ENCODE measurements at regions not wholly inside any gene's neighbourhood (a gene's known extent, or its start where the extent isn't known, plus 50 kb on each side); places are given as distances from the start of the nearest gene placed in this dataset.

- intact Hi-C loops (cut with DNase I), result no loop called here
- DNase-seq, result no peak
- Histone ChIP-seq H3K4me1 (no peaks in the 10 kb centered on the region), H3K27ac (no peak overlapping the region), H3K36me3 (no peaks in the 10 kb centered on the region), H3K4me3 (replicated peaks in 1 of 3) (no peak overlapping the region), H3K9me3 (no peaks in the 10 kb centered on the region), H3K27me3 (no peaks in the 10 kb centered on the region)
- WGBS, 2 donors, result 65 to 66% methylated on average over 7 of the region's 7 CpGs
- TF ChIP-seq POLR2A (IDR thresholded peaks at IDR 0.05) (no peak), CTCF (IDR thresholded peaks at IDR 0.05) (no peak)
Observed at GRCh38 chr2:228956701-228957474, 314.2 kb downstream of the PID1 start.

DNA sequence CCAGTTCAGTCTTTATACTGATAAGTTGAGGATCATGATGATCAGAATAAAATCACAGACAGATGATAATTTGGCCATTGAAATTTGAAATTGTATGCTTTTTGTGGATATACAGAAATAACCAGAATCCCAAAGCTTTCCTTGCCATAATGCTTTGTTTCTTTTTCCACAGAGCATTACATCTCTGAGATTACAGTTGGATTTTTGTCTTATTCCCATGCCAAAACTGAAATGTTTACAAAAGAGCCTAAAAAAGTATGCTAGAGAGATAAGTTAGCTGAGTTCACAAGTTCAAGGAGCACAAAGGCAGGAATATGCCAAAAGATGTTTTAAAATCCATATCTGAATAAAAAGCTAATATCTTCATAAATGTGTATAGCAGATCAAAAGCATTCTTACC is 321.3 kb downstream of the PID1 start:
- H3K4me3 ChIP-seq (replicated peaks in 1 of 3), result no peak overlapping the region
- H3K27ac ChIP-seq, result no peak overlapping the region
- H3K9me3 ChIP-seq, result no peaks in the 10 kb centered on the region
- DNase-seq, result no peak
- intact Hi-C loops (cut with DNase I), result no loop called here
- no peaks in the 10 kb centered on the region for H3K36me3 ChIP-seq
- no peaks in the 10 kb centered on the region for H3K27me3 ChIP-seq
- no peaks in the 10 kb centered on the region for H3K4me1 ChIP-seq
- TF ChIP-seq CTCF (IDR thresholded peaks at IDR 0.05) (no peak), POLR2A (IDR thresholded peaks at IDR 0.05) (no peak)

GRCh38 chr2:228945710-228946109 is 325.4 kb downstream of the PID1 start:
- no peak for DNase-seq
- intact Hi-C loops (cut with DNase I), result no loop called here

DNA sequence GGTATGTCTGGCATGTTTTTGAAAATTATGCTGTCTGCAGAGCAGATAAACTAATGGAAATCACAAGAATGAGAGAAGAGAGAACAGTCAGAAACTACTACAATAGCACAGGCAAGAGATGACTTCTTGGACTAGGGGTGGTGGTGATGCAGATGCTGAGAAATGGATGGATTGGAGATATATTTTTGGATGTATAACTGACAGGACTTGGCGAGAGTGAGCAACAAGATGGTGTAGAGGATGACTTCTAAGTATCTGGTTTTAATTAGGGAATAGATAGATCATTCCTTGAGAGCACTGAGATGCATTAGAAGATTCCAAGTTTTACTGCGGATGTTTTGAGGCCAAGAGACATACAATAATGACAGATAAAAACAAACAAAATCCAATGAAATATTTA is 328.2 kb downstream of the PID1 start:
- Histone ChIP-seq H3K9me3 (no peaks in the 10 kb centered on the region), H3K27ac (no peak overlapping the region), H3K4me1 (no peaks in the 10 kb centered on the region), H3K4me3 (replicated peaks in 1 of 3) (no peak overlapping the region), H3K27me3 (no peaks in the 10 kb centered on the region), H3K36me3 (no peaks in the 10 kb centered on the region)
- WGBS, 2 donors, result 85 to 88% methylated on average over 2 of the region's 2 CpGs
- TF ChIP-seq CTCF (IDR thresholded peaks at IDR 0.05) (no peak), POLR2A (IDR thresholded peaks at IDR 0.05) (no peak)
- intact Hi-C loops (cut with DNase I), result no loop called here
- no peak for DNase-seq

More at GRCh38 chr2:228945710-228946109, 325.4 kb downstream of the PID1 start:
- H3K27ac ChIP-seq, result no peak overlapping the region
- no peaks in the 10 kb centered on the region for H3K36me3 ChIP-seq
- TF ChIP-seq POLR2A (IDR thresholded peaks at IDR 0.05) (no peak), CTCF (IDR thresholded peaks at IDR 0.05) (no peak)
- WGBS, 2 donors, result 42 to 58% methylated on average over 1 of the region's 1 CpG
- H3K9me3 ChIP-seq, result no peaks in the 10 kb centered on the region
- H3K4me3 ChIP-seq (replicated peaks in 1 of 3), result no peak overlapping the region
- H3K27me3 ChIP-seq, result no peaks in the 10 kb centered on the region
- no peaks in the 10 kb centered on the region for H3K4me1 ChIP-seq

GRCh38 chr2:228938629-228939028 is 332.5 kb downstream of the PID1 start:
- TF ChIP-seq POLR2A (IDR thresholded peaks at IDR 0.05), result no peak
- no peak for TF ChIP-seq CTCF (IDR thresholded peaks at IDR 0.05)
- no peak for DNase-seq
- Histone ChIP-seq H3K4me1 (no peaks in the 10 kb centered on the region), H3K9me3 (no peaks in the 10 kb centered on the region), H3K27me3 (no peaks in the 10 kb centered on the region), H3K27ac (no peak overlapping the region), H3K4me3 (replicated peaks in 1 of 3) (no peak overlapping the region), H3K36me3 (no peaks in the 10 kb centered on the region)
- intact Hi-C loops (cut with DNase I), result no loop called here
- WGBS, 2 donors, result 51 to 61% methylated on average over 2 of the region's 2 CpGs

Measured in thyroid gland (tissue), 4 donors.